Smooth muscle cell (in vitro differentiated cells): ENCODE measurements at regions not wholly inside any gene's neighbourhood (a gene's known extent, or its start where the extent isn't known, plus 50 kb on each side); places are given as distances from the start of the nearest gene placed in this dataset.

Experiments used
- DNase-seq: peaks from one replicate; lab custom pipeline; 2025; ENCODE audit not compliant: unreplicated experiment; lab: John Stamatoyannopoulos, UW
- H2AFZ ChIP-seq: fragments of 200-600 bp; sonication (generic); 2 replicates; pipeline ENCODE4 v1.6.0; 2016; ENCODE audit warnings: antibody characterized with exemption, low read depth, mild to moderate bottlenecking
- H3F3A ChIP-seq: fragments of 200-600 bp; sonication (generic); 2 replicates; pipeline ENCODE4 v1.6.0; 2017; ENCODE audit warnings: antibody characterized with exemption, low read depth
- H3K27ac ChIP-seq: fragments of 200-600 bp; sonication (generic); 2 replicates; pipeline ENCODE4 v1.5.1; 2016; ENCODE audit warnings: low read depth, mild to moderate bottlenecking
- H3K27me3 ChIP-seq: fragments of 200-600 bp; sonication (generic); 2 replicates; pipeline ENCODE4 v1.6.1; 2016; ENCODE audit warnings: low read depth, mild to moderate bottlenecking
- H3K36me3 ChIP-seq: fragments of 200-600 bp; sonication (generic); 2 replicates; pipeline ENCODE4 v1.5.1; 2016; ENCODE audit warnings: low read depth
- H3K4me1 ChIP-seq: fragments of 200-600 bp; sonication (generic); 2 replicates; pipeline ENCODE4 v1.5.1; 2016; ENCODE audit warnings: low read depth
- H3K4me2 ChIP-seq: fragments of 200-600 bp; sonication (generic); 2 replicates; pipeline ENCODE4 v1.6.0; 2016; ENCODE audit warnings: mild to moderate bottlenecking
- H3K4me3 ChIP-seq: fragments of 200-600 bp; sonication (generic); 2 replicates; pipeline ENCODE4 v1.5.1; 2016; ENCODE audit warnings: mild to moderate bottlenecking
- H3K79me2 ChIP-seq: fragments of 200-600 bp; sonication (generic); 2 replicates; pipeline ENCODE4 v1.6.0; 2016; ENCODE audit warnings: low read depth, mild to moderate bottlenecking
- H3K9ac ChIP-seq: fragments of 200-600 bp; sonication (generic); 2 replicates; pipeline ENCODE4 v1.6.0; 2016; ENCODE audit warnings: low read depth
- H3K9me3 ChIP-seq: fragments of 200-600 bp; sonication (generic); replicated peaks from 2 replicates; pipeline ENCODE4 v1.5.1; 2016; ENCODE audit warnings: low read depth
- H4K20me1 ChIP-seq: fragments of 200-600 bp; sonication (generic); 2 replicates; pipeline ENCODE4 v1.6.0; 2016; ENCODE audit warnings: low read depth
- WGBS: methylation state at CpG from one replicate; pipeline ENCODE4 v1.1.7; 2016; ENCODE audit warnings: low lambda C conversion rate; 5-methylcytosine and 5-hydroxymethylcytosine counted together
- TF ChIP-seq, protein P1 (sequence below): fragments of 200-600 bp; sonication (generic); IDR thresholded peaks from 2 replicates; pipeline ENCODE4 v1.5.1; 2017; ENCODE audit warnings: borderline replicate concordance, mild to moderate bottlenecking, antibody characterized with exemption; ENCODE audit not compliant: insufficient read depth, poor library complexity, severe bottlenecking

DNA sequence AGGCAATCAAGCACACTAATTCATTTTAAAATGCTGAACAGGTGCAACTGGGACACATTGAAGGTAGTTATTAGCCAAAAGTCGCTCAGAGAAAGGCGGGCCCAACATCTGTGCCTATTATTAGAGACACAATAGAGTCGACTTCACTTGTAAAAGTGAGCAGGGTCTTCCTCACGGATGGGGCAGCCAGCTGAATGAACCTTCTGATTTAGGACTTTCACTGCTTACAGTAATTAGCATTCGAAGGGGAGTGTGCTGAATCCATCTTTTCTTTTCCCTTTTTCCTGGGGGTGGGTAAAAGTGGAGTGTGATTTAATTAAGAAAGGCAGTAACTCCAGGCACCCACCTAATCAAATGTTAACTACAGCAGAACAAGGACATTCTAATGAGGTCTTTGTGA, 677.7 kb downstream of the DCDC2C start:
- H3K4me1 ChIP-seq = peaks cover 14% of the 10 kb centered on the region
- H3K27me3 ChIP-seq = no peaks in the 10 kb centered on the region
- H3K79me2 ChIP-seq = no peaks in the 10 kb centered on the region
- no peak overlapping the region for H3K4me2 ChIP-seq
- H4K20me1 ChIP-seq = no peaks in the 10 kb centered on the region
- TF ChIP-seq, protein P1, sequence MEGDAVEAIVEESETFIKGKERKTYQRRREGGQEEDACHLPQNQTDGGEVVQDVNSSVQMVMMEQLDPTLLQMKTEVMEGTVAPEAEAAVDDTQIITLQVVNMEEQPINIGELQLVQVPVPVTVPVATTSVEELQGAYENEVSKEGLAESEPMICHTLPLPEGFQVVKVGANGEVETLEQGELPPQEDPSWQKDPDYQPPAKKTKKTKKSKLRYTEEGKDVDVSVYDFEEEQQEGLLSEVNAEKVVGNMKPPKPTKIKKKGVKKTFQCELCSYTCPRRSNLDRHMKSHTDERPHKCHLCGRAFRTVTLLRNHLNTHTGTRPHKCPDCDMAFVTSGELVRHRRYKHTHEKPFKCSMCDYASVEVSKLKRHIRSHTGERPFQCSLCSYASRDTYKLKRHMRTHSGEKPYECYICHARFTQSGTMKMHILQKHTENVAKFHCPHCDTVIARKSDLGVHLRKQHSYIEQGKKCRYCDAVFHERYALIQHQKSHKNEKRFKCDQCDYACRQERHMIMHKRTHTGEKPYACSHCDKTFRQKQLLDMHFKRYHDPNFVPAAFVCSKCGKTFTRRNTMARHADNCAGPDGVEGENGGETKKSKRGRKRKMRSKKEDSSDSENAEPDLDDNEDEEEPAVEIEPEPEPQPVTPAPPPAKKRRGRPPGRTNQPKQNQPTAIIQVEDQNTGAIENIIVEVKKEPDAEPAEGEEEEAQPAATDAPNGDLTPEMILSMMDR = no peak
- no peak overlapping the region for H2AFZ ChIP-seq
- no peaks in the 10 kb centered on the region for H3F3A ChIP-seq
- H3K36me3 ChIP-seq = no peaks in the 10 kb centered on the region
- no peak overlapping the region for H3K4me3 ChIP-seq
- H3K9me3 ChIP-seq = no peaks in the 10 kb centered on the region
- no peak overlapping the region for H3K9ac ChIP-seq
- no peak for DNase-seq
- WGBS = 28% methylated on average over 5 of the region's 5 CpGs
- no peak overlapping the region for H3K27ac ChIP-seq

DNA sequence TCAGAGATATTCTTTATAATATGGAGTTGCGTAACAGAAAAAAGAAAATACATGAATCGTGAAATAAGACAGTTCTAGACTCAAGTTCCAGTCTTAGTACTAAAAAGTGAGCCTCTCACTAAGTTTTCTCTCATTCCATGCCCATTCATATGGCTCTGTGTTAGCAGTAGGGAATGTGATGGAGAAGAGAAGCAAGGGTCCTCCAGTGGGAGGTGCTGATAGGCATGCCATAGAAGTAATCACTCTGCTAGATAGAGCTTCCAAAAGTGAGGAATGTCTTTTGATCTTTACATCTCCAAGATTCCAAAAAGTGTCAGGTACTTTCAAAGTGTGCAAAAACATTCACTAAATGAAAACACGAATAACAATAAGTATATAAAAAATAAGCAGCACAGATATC, 678.4 kb downstream of the DCDC2C start:
- H3F3A ChIP-seq = no peaks in the 10 kb centered on the region
- H3K27ac ChIP-seq = no peak overlapping the region
- no peak overlapping the region for H3K4me2 ChIP-seq
- H3K9ac ChIP-seq = no peak overlapping the region
- H3K4me1 ChIP-seq = peaks cover 14% of the 10 kb centered on the region
- H2AFZ ChIP-seq = no peak overlapping the region
- H3K4me3 ChIP-seq = no peak overlapping the region
- TF ChIP-seq, protein P1 = no peak
- H3K79me2 ChIP-seq = no peaks in the 10 kb centered on the region
- DNase-seq = no peak
- no peaks in the 10 kb centered on the region for H3K27me3 ChIP-seq
- no peaks in the 10 kb centered on the region for H3K36me3 ChIP-seq
- no peaks in the 10 kb centered on the region for H4K20me1 ChIP-seq
- WGBS = 88% methylated on average over 3 of the region's 3 CpGs
- no peaks in the 10 kb centered on the region for H3K9me3 ChIP-seq

DNA sequence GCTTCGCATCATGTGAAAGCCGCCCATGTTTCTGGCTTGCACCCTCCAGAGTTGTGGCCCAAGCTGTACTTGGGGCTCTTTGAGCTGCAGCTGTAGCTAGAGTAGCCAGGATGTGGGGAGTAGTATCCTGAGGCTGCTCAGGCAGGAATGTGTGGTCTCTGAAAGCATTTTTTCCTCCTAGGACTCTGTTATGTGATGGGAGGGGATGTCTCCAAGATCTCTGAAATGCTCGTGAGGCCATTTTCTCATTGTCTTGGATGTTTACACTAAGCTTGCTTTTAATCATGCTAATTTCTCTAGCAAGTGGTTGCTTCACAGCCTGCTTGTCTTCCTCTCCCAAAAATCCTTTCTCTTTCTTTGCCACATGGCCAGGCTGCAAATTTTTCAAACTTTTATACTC, 687.6 kb downstream of the DCDC2C start:
- Histone ChIP-seq H2AFZ (no peak overlapping the region), H3K9me3 (no peaks in the 10 kb centered on the region), H3K36me3 (no peaks in the 10 kb centered on the region), H4K20me1 (no peaks in the 10 kb centered on the region), H3K4me1 (no peaks in the 10 kb centered on the region), H3K4me3 (no peak overlapping the region), H3F3A (no peaks in the 10 kb centered on the region), H3K27ac (no peak overlapping the region), H3K4me2 (no peak overlapping the region), H3K27me3 (no peaks in the 10 kb centered on the region), H3K79me2 (no peaks in the 10 kb centered on the region), H3K9ac (no peak overlapping the region)
- no peak for DNase-seq
- TF ChIP-seq, protein P1 = no peak
- WGBS = 78% methylated on average over 3 of the region's 3 CpGs

GRCh38 chr2:4404363-4404762, 701.0 kb downstream of the DCDC2C start:
- 82% methylated on average over 10 of the region's 10 CpGs for WGBS

More at GRCh38 chr2:4404363-4404762, 701.0 kb downstream of the DCDC2C start:
- TF ChIP-seq, protein P1 = no peak
- Histone ChIP-seq H3K9ac (no peak overlapping the region), H3K4me2 (no peak overlapping the region), H3K27me3 (no peaks in the 10 kb centered on the region), H3F3A (no peaks in the 10 kb centered on the region), H3K27ac (no peak overlapping the region), H3K36me3 (no peaks in the 10 kb centered on the region), H3K79me2 (no peaks in the 10 kb centered on the region), H3K9me3 (peaks cover 4% of the 10 kb centered on the region), H2AFZ (no peak overlapping the region), H3K4me1 (peaks cover 6% of the 10 kb centered on the region), H3K4me3 (no peak overlapping the region), H4K20me1 (no peaks in the 10 kb centered on the region)
- DNase-seq = no peak
